OCI-M2 (cell line): ENCODE measurements at regions not wholly inside any gene's neighbourhood (a gene's known extent, or its start where the extent isn't known, plus 50 kb on each side); places are given as distances from the start of the nearest gene placed in this dataset.

Experiments used
- DNase-seq: peaks from one replicate; lab custom pipeline; 2025; ENCODE audit not compliant: unreplicated experiment; lab: John Stamatoyannopoulos, UW

DNA sequence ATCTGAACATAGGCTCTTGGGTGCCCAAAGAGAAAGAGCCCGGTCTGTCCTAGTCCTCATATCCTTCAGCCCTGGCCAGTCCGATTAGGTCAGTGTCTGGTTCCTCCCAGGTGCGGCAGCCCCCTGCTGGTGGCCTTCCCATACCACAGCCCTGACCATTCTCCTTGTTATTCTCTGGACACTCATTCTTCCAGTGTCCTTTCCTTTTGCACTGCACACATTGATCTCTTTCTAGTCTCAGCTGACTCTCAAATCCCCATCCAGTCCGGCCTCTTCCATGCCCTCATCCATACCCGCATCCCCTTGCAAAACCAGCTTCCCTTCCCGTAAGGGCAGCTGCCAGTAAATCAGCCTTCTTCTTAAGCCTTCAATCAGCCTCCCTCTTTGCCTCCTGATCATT lies 1316.3 kb downstream of the TMEM121 start:
- DNase-seq = no peak

DNA sequence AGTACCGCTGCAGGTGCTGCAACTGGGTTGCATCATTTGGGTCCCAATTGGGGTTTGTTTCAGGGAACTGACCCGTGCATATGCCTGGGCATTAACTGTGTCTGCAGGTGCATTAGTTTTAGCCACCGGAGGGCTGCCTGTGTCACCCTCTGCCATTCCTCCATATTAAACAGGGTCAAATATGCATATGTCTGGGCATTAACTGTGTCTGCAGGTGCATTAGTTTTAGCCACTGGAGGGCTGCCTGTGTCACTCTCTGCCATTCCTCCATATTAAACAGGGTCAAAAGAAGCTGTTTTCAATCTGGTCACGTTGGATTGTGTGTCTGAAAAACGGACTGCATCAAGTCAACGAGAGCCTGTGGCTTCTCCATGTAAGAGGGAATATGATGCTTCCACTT lies 1317.0 kb downstream of the TMEM121 start:
- DNase-seq = no peak

DNA sequence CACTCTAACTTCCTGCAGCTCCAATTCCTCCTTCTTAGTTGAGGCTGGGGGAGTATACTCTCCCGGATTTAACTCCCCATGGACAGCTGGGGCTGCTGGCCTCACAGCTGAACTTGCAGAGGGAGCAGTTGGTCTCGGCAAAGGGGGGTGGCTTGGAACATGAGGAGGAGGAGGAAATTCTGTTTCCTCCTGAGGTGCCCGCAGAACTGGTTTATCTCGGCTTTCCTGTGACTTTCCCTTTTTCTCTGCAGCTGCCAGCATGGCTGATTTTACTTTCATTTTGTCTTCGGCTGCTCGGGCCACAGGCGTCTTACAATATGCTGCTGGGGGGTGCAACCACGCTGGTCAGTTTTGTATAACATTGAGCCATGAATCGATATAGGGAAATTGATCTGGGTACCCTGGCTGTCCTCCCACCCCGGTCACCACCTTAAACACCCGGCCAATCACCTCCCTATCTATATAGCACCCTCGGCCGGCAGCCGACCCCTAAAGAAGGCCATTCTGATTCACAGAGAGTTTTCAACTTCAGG lies 1317.6 kb downstream of the TMEM121 start:
- DNase-seq = no peak

DNA sequence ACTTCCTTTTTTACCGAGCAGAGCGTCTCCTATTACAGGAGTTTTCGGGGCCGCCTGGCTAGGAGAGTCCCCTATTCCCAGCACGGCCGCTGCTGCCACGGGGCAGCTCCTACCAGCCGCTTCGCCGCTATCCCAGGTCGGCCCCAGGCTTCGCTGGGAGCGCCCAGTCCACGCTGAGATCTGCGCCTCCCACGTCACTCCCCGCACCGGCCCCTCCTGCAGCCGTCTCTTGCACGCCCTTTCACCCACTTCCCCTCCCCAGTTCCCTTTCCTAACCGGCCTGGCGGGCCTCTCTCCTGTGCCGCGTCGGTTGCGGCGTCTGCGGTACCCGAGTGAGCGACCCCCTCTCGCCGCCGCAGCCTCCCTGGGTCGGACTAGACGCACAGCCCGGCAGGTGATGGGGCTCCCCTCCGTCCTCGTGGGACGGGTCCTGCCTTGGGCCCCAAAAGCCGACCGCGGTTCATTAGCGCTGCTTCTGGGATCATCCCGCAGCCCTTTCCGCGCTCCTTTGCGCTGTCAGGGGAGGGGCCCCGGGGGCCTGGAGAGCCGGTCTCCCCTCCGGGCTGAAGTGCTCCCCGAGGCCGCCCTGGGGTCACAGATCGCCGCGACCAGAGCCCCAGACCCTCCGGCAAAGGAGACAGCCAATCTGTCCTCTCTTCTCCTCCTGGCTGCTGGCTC lies 1318.4 kb downstream of the TMEM121 start:
- DNase-seq = no peak

- no peak for DNase-seq
These were observed 1319.1 kb downstream of the TMEM121 start for GRCh38 chr14:106845286-106846087.

- no peak for DNase-seq
These were observed 1319.8 kb downstream of the TMEM121 start for GRCh38 chr14:106846218-106846617.

GRCh38 chr14:106848330-106849121 lies 1322.1 kb downstream of the TMEM121 start:
- no peak for DNase-seq

DNA sequence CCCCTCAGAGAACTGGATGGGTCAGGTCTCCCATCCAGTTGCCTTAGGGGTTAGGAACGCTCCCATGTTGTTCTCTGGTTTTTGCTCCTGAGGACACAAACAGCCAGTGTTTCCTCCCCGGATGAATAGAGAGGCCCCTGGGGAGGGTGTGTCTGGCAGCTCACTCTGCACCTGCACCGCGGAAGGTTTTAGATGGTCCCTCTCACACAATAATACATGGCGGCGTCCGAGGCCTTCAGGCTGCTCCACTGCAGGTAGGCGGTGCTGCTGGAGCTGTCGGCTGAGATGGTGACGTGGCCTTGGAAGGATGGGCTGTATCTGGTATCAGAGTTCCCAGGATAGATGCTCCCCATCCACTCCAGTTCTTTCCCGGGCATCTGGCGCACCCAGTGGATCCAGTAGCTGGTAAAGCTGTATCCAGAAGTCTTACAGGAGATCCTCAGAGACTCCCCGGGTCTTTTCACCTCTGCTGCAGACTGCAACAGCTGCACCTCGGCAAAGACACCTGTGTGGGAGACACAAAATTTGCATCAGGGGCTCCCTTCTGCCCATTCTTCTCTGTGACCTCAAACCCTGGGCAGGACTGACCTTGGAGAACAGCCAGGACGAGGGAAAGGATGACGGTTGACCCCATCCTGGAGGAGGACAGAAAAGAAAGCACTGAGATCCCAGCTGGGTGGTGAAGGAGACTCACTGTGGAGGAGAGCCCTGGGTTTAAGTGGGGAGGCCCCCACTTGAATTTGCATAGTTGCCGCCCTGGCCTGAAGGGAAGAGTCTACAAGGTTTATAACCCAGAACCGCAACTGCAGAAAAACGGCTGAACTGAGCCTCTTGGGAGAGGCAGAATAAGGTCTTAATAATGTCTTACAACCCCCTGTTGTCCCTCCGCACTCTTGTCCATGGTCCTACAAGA lies 1324.8 kb downstream of the TMEM121 start:
- no peak for DNase-seq

GRCh38 chr14:106872611-106873446 lies 1346.4 kb downstream of the TMEM121 start:
- DNase-seq = no peak

DNA sequence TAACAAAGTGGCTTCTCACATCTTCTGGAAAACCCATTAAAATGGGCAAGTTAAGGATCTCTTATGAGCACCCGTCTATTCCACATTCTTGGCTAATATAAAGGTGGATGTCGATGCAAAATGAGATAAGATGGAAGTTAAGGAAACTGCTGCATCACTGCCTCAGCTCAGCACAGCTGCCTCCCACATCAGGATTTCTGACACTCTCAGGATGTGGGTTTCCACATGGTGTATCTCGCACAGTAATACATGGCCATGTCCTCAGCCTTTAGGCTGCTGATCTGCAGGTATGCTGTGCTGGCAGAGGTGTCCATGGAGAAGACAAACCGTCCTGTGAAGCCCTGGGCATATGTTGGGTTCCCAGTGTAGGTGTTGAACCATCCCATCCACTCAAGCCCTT lies 1348.0 kb downstream of the TMEM121 start:
- no peak for DNase-seq

GRCh38 chr14:106875503-106875902 lies 1349.1 kb downstream of the TMEM121 start:
- no peak for DNase-seq

DNA sequence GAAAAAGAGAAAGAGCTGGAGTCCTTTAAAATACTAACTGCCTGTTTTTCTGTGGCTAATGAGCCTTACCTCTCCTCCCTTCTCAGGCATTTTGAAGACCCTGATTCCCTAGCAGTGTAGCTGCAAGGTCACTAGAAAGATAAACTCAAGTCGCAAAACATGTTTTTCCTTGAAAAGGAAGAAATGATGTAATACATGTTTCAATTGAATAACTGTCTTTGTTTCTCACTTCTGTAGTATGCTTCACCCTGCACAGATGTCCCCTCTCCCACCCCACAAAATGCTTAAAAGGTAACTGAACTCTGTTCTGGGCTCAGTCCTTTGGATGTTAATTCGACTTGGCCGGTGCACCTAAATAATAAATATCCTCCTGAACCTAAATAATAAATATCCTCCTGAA lies 1350.3 kb downstream of the TMEM121 start:
- no peak for DNase-seq

DNA sequence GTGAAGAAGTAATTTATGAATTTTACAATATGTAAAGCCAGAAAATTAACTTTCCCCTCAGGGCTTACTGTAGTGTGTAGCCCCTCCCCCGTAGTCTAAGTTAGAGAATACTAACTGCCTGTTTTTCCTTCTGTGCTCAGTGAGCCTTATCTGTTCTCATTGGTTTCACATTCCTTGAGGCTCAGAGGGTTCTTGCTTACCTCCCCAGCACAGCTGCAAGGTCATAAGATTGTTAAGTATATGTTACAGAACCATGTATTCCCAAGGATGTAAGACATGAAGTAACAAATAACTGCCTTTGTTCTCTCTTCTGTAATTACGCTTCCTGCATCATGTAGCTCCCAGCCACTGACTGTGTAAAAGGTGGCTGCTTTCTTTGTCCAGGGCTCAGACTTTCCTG lies 1351.1 kb downstream of the TMEM121 start:
- no peak for DNase-seq

- DNase-seq = no peak
These were observed 1352.9 kb downstream of the TMEM121 start for GRCh38 chr14:106879241-106879640.

GRCh38 chr14:106883218-106883692 lies 1356.9 kb downstream of the TMEM121 start:
- no peak for DNase-seq
